HepG2 (cell line): ENCODE measurements at regions not wholly inside any gene's neighbourhood (a gene's known extent, or its start where the extent isn't known, plus 50 kb on each side); places are given as distances from the start of the nearest gene placed in this dataset.

Experiments
- ATAD3A ChIP-seq: sonication (generic); formaldehyde crosslinking; IDR thresholded peaks from 2 replicates; pipeline ENCODE4 v1.4.0; 2020; ENCODE audit warnings: missing genetic modification reagents
- CENPX ChIP-seq: sonication (generic); formaldehyde crosslinking; IDR thresholded peaks from 2 replicates; pipeline ENCODE4 v1.9.0; 2021; ENCODE audit warnings: mild to moderate bottlenecking, missing genetic modification reagents, moderate library complexity
- NFKB2 ChIP-seq: sonication (generic); formaldehyde crosslinking; IDR thresholded peaks from 2 replicates; pipeline ENCODE4 v1.4.0; 2020; ENCODE audit warnings: missing genetic modification reagents, borderline replicate concordance
- SMAD9 ChIP-seq: sonication (generic); formaldehyde crosslinking; IDR thresholded peaks from 2 replicates; pipeline ENCODE4 v1.5.1; 2020; ENCODE audit warnings: mild to moderate bottlenecking, missing genetic modification reagents
- SOX6 ChIP-seq, 2 experiments: fragments of 450-650 bp in 1 of 2; sonication (generic) in 1 of 2; formaldehyde crosslinking in 1 of 2; IDR thresholded peaks; 2 replicates each; pipeline versions ENCODE4 v1.4.0 to v1.6.1; 2017 to 2020; ENCODE audit warnings: antibody characterized with exemption in 1 of 2, mild to moderate bottlenecking in 1 of 2, missing genetic modification reagents in 1 of 2
- SP4 ChIP-seq: sonication (generic); formaldehyde crosslinking; IDR thresholded peaks from 2 replicates; pipeline ENCODE4 v1.8.1; 2023; ENCODE audit warnings: mild to moderate bottlenecking, missing genetic modification reagents
- ZNF207 ChIP-seq: fragments of 450-650 bp; IDR thresholded peaks from 2 replicates; pipeline ENCODE4 v1.6.1; 2016; ENCODE audit warnings: antibody characterized with exemption, borderline replicate concordance
- ZNF501 ChIP-seq: sonication (generic); formaldehyde crosslinking; IDR thresholded peaks from 2 replicates; pipeline ENCODE4 v1.5.1; 2020; ENCODE audit warnings: mild to moderate bottlenecking, moderate library complexity, missing genetic modification reagents
- TF ChIP-seq, protein P1 (sequence below): sonication (generic); formaldehyde crosslinking; IDR thresholded peaks from 2 replicates; pipeline ENCODE4 v1.4.0; 2020; ENCODE audit warnings: mild to moderate bottlenecking, missing genetic modification reagents
- TF ChIP-seq, protein P2 (sequence below): sonication (generic); formaldehyde crosslinking; IDR thresholded peaks from 2 replicates; pipeline ENCODE4; 2020; ENCODE audit warnings: missing genetic modification reagents, mild to moderate bottlenecking, borderline replicate concordance
- TF ChIP-seq, protein P3 (sequence below): sonication (generic); formaldehyde crosslinking; IDR thresholded peaks from 2 replicates; pipeline ENCODE4 v1.9.0; 2021; ENCODE audit warnings: missing genetic modification reagents, mild to moderate bottlenecking, borderline replicate concordance
- TF ChIP-seq, protein P4 (sequence below): IDR thresholded peaks from 2 replicates; pipeline ENCODE4 v1.6.1; 2016; ENCODE audit warnings: control low read depth
- TF ChIP-seq, protein P5 (sequence below): sonication (generic); formaldehyde crosslinking; IDR thresholded peaks from 2 replicates; pipeline ENCODE4 v1.4.0; 2020; ENCODE audit warnings: missing genetic modification reagents

DNA sequence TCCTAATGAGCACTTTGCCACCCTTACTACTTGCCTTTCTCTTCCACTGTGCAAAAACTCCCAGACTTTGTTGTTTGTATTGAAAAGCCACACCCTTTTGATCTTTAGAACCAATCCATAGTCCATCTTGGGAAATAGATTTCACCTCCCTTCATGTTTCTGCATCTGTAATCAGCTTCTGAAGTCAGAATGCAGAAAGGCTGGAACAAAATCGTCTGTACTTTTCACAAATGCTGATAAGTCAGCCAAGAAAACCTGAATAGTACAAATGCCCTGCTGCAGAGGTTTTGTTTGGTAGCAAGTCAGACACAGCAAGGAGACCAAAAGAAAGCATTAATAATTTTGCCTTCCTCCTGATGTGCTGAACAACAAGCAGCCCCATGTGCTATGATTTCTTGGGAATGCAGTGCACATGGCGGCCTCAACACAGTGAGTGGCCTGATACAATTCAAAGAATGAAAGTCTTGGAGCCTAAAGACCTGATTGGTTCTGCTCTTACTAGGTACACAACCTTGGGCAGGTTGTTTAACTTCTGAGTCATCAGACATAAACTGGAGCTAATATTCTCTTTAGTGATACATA lies 59.2 kb upstream of the STK32A start (continued):
- TF ChIP-seq, protein P1, sequence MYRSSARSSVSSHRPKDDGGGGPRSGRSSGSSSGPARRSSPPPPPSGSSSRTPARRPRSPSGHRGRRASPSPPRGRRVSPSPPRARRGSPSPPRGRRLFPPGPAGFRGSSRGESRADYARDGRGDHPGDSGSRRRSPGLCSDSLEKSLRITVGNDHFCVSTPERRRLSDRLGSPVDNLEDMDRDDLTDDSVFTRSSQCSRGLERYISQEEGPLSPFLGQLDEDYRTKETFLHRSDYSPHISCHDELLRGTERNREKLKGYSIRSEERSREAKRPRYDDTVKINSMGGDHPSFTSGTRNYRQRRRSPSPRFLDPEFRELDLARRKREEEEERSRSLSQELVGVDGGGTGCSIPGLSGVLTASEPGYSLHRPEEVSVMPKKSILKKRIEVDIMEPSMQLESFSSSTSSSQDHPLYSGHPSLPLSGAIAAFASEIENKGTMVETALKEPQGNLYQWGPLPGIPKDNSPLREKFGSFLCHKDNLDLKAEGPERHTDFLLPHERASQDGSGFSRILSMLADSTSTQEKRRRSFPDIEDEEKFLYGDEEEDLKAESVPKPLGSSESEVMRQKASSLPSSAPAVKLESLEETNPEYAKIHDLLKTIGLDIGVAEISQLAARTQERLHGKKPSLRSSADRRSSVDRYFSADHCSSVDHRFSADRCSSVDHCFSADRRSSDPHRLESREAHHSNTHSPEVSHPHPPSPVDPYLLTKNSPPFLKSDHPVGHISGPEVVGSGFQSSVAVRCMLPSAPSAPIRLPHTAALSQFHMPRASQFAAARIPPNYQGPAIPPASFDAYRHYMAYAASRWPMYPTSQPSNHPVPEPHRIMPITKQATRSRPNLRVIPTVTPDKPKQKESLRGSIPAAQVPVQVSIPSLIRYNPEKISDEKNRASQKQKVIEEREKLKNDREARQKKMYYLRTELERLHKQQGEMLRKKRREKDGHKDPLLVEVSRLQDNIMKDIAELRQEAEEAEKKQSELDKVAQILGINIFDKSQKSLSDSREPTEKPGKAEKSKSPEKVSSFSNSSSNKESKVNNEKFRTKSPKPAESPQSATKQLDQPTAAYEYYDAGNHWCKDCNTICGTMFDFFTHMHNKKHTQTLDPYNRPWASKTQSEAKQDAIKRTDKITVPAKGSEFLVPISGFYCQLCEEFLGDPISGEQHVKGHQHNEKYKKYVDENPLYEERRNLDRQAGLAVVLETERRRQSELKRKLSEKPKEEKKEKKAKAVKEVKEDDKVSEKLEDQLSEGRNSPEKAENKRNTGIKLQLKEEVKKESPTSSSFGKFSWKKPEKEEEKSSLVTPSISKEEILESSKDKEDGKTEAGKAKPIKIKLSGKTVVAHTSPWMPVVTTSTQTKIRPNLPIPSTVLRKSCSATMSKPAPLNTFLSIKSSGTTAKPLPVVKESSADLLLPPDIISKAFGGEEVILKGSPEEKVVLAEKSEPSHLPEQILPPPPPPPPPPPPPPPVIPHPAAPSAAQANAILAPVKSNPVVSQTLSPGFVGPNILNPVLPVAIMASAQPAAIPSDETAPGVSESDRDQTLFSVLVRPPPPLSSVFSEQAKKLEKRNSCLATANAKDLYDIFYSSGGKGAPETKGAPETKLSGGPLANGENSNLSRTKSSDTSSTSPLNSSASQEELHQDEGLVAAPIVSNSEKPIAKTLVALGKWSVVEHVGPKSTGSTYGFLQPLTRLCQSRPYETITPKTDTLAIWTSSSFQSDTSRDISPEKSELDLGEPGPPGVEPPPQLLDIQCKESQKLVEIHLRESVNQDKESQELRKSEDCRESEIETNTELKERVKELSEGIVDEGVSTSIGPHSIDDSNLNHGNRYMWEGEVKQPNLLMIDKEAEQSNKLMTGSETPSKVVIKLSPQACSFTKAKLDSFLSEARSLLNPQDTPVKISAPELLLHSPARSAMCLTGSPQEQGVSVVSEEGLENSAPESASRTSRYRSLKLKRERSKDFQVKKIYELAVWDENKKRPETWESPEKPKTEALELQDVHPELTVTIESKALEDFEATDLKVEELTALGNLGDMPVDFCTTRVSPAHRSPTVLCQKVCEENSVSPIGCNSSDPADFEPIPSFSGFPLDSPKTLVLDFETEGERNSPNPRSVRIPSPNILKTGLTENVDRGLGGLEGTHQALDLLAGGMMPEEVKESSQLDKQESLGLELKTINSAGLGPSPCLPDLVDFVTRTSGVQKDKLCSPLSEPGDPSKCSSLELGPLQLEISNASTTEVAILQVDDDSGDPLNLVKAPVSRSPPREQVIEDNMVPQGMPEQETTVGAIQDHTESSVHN = no peak
- TF ChIP-seq, protein P2, sequence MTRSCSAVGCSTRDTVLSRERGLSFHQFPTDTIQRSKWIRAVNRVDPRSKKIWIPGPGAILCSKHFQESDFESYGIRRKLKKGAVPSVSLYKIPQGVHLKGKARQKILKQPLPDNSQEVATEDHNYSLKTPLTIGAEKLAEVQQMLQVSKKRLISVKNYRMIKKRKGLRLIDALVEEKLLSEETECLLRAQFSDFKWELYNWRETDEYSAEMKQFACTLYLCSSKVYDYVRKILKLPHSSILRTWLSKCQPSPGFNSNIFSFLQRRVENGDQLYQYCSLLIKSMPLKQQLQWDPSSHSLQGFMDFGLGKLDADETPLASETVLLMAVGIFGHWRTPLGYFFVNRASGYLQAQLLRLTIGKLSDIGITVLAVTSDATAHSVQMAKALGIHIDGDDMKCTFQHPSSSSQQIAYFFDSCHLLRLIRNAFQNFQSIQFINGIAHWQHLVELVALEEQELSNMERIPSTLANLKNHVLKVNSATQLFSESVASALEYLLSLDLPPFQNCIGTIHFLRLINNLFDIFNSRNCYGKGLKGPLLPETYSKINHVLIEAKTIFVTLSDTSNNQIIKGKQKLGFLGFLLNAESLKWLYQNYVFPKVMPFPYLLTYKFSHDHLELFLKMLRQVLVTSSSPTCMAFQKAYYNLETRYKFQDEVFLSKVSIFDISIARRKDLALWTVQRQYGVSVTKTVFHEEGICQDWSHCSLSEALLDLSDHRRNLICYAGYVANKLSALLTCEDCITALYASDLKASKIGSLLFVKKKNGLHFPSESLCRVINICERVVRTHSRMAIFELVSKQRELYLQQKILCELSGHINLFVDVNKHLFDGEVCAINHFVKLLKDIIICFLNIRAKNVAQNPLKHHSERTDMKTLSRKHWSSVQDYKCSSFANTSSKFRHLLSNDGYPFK (CRISPR knock-in tag) = no peak
- TF ChIP-seq, protein P3, sequence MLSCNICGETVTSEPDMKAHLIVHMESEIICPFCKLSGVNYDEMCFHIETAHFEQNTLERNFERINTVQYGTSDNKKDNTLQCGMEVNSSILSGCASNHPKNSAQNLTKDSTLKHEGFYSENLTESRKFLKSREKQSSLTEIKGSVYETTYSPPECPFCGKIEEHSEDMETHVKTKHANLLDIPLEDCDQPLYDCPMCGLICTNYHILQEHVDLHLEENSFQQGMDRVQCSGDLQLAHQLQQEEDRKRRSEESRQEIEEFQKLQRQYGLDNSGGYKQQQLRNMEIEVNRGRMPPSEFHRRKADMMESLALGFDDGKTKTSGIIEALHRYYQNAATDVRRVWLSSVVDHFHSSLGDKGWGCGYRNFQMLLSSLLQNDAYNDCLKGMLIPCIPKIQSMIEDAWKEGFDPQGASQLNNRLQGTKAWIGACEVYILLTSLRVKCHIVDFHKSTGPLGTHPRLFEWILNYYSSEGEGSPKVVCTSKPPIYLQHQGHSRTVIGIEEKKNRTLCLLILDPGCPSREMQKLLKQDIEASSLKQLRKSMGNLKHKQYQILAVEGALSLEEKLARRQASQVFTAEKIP = no peak
- no peak for TF ChIP-seq SOX6 (IDR thresholded peaks at IDR 0.05)
- TF ChIP-seq SOX6 (CRISPR knock-in tag; IDR thresholded peaks at IDR 0.05) = peak; percentile 64
- TF ChIP-seq SMAD9 (CRISPR knock-in tag) = no peak
- TF ChIP-seq, protein P4, sequence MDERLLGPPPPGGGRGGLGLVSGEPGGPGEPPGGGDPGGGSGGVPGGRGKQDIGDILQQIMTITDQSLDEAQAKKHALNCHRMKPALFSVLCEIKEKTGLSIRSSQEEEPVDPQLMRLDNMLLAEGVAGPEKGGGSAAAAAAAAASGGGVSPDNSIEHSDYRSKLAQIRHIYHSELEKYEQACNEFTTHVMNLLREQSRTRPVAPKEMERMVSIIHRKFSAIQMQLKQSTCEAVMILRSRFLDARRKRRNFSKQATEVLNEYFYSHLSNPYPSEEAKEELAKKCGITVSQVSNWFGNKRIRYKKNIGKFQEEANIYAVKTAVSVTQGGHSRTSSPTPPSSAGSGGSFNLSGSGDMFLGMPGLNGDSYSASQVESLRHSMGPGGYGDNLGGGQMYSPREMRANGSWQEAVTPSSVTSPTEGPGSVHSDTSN (CRISPR knock-in tag) = no peak
- no peak for TF ChIP-seq CENPX (CRISPR knock-in tag)
- TF ChIP-seq ZNF207 = no peak
- no peak for TF ChIP-seq ATAD3A (CRISPR knock-in tag)
- no peak for TF ChIP-seq ZNF501
- TF ChIP-seq, protein P5, sequence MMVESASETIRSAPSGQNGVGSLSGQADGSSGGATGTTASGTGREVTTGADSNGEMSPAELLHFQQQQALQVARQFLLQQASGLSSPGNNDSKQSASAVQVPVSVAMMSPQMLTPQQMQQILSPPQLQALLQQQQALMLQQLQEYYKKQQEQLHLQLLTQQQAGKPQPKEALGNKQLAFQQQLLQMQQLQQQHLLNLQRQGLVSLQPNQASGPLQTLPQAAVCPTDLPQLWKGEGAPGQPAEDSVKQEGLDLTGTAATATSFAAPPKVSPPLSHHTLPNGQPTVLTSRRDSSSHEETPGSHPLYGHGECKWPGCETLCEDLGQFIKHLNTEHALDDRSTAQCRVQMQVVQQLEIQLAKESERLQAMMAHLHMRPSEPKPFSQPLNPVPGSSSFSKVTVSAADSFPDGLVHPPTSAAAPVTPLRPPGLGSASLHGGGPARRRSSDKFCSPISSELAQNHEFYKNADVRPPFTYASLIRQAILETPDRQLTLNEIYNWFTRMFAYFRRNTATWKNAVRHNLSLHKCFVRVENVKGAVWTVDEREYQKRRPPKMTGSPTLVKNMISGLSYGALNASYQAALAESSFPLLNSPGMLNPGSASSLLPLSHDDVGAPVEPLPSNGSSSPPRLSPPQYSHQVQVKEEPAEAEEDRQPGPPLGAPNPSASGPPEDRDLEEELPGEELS (CRISPR knock-in tag) = 0 out of 2 replicates have a peak, but pooled peaks have one; percentile 22
- TF ChIP-seq NFKB2 = no peak
- no peak for TF ChIP-seq SP4 (CRISPR knock-in tag)
